Kidney capillary endothelial cell (primary cell): ENCODE measurements at regions not wholly inside any gene's neighbourhood (a gene's known extent, or its start where the extent isn't known, plus 50 kb on each side); places are given as distances from the start of the nearest gene placed in this dataset.

Source experiments
- DNase-seq: peaks from one replicate; pipeline ENCODE4 v3.0.0-alpha.2; 2018; ENCODE audit warnings: low spot score

DNA sequence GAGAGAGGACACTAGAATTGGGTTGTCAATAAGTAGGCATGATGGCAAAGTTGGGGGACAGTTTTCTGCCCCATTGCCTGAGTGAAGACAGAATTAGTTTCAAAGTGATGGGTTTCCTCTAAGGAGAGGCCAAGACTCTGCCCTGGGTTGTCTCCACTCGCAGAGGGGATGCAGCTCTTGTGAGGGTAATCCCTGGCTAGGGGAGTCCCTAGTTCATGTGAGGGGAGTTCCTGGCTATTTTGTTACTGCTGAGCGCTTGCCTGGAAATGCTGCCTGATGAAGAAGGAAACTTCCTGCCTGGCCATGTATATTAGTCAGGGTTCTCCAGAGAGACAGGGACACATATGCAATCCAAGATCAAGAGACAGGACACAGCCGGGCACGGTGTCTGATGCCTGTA lies 501.5 kb downstream of the BCL11A start:
- DNase-seq, result no peak

DNA sequence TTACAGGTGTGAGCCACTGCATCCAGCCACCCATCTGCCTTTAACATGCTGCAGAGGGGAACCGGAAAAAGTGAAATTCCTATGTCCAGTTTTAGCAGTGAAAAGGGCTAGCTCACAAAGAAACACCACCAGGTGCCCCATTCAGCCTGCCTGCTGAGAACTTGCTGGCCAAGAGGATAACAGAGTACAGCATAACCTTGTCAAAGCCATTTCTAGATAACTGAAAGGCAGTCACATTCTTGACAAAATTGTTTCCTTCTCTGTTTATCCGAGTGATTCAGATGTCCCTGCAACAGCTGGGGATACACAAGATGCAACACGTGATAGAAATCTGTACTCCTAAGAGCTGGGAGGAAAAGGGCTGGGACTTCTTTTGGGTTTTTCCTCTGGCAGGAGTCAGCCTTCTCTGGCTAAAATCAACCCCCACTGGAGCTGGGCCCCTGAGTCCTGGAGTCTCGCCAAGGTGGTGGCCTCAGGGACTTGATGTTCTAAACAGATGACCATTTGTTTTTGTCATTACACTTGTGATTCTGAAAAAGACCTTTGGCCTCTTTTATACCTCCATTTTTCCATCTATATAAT lies 505.4 kb downstream of the BCL11A start:
- DNase-seq, result no peak

DNA sequence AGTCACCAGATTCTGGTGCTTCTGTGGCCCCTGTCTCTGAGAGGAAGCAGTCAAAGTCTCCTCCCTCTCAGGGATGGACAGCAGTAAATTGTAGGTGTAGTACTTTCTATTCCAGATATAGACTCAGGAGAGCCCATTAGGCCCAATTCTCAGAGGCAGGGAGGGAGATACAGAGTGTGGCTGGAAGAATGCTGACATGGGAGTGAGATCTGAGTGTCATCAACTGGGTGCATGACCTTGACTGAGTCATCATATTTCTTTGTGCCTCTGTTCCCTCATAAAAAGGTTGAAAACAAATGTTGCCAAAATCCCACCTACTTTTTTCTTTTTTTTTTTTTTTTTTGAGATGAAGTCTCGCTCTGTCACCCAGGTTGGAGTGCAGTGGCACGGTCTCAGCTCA lies 506.1 kb downstream of the BCL11A start:
- DNase-seq, result no peak

DNA sequence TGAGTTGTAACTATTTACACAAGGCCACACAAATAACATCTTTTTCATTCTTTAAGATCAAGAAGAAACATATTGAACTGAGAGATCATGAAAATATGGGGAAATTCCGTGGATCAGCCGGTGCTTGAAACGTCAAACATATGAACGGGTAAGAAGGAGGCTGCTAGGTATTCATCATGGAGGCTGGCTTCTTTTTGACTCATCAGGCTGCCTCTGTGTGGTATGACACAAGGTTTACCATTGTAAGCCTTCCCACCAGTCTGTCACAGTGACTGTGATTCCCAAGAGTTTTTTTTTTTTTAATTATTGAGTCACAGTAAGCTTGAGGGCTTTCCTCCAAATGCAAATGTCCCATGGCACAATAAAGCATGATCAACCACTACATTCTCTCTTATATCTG lies 506.9 kb downstream of the BCL11A start:
- DNase-seq, result no peak

DNA sequence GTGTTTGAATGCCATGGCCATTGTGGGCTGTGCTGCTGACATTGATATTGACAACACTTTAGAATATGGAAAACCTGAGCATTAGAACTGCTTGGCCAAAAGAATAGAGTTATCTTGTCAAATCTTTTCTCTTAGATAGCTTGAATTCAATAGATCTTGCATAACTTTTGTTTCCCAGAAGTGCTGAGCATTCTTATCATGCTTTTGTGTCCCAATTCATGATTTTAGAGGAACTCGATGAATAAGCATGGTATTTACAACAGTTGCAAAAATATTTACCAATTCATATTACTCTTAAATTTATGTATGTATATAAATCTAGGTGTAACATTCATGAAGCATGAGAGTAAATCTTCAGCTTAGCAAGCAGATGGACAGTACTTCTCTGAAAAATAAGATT lies 508.0 kb downstream of the BCL11A start:
- DNase-seq, result no peak

DNA sequence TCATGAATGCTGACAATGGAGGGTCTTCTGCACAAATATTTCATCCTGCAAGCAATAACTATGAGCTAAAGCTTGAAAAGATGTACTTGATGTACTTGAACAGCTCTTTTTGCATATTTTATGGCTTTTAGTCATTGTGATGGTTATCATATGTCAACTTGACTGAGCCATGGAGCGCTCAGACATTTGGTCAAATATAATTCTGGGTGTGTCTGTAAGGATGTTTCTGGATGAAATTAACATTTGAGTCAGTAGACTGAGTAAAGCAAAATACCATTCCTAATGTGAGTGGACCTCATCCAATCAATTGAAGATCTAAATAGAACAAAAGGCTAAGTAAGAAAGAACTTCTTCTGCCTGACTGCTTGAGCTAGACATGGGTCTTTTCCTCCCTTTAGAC lies 509.0 kb downstream of the BCL11A start:
- no peak for DNase-seq

DNA sequence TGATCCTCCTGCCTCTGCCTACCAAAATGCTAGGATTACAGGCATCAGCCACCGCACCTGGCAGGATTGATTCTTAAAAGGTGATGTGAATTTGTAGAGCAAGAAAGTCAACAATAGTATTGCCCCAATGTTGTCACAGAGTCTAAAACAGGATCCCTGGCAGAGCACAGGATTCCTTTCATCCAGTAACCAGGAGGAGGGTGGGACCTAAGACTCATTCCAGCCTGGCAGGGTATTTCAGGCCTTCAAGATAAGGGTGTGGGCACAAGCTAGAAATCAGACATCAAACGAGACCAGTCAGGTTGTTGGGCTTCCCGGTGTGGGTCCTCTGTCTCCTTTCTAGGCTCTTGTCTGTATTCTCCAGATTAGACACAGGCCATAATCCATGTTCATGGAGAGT lies 511.4 kb downstream of the BCL11A start:
- no peak for DNase-seq

DNA sequence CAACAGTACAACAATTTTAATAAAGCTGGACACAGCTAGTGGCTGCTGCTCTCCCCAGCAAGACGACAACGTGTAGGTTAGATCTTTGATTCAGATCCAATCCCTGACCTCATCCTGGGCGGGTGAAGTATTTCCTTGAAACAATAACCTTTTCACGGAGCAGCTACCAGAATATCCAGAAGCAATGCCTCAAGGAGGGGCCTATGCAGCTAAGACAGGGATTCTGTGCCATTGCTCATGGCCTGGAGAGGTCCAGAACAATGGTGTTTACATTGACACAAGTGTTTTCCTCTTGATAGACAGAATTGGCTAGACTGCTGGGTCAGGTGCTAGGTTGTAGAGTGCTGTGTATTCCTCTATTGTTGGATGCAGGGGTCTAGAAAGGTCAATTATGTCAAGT lies 520.1 kb downstream of the BCL11A start:
- no peak for DNase-seq

DNA sequence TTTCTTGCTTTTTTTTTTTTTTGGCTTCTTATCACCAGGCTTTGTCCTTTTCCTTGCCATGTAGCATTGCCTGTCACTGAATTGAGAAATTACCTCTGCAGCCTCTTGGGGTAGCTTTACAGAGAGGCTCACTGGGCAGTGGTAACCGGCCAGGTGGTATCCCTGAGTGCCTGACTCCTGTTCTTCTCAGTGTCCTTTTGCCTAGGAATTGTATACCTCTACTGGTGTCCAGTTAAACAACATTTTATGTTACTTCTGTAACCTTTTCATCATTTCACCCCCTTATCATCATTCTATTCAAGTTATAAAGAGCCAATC lies 523.9 kb downstream of the BCL11A start:
- DNase-seq, result no peak

DNA sequence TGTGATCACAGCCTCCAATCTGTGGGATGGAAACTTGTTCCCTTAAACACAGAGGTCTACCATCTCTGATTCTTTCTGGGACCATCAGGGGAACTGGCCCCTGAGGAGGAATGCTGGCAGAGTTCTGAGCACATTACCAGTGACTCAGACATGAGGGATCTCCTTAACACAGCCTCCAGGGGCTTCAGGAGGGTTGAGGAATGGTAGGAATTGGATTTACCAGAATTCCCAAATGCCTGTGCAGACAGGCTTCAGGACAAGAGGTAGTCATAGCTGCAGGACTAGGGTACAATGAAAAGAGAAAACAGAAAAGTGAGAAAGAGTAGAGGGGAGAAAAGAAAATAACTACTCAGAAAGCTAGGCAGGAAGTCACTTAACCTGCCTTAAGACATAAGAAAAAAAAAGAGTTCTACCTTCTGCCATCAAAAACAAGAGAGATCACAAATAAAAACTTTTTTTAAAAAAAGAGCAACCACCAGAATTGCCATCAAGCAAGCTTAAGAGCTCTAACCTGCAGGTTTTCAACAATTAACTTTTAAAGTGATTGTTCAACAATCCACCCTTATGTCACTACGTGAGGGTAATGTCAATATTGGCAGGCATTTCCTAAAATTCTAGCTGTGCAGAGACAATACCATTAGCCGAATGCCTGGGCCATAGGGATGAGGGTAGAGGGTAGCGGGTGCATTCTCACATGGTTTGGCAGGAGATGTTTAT lies 524.4 kb downstream of the BCL11A start:
- DNase-seq, result no peak

DNA sequence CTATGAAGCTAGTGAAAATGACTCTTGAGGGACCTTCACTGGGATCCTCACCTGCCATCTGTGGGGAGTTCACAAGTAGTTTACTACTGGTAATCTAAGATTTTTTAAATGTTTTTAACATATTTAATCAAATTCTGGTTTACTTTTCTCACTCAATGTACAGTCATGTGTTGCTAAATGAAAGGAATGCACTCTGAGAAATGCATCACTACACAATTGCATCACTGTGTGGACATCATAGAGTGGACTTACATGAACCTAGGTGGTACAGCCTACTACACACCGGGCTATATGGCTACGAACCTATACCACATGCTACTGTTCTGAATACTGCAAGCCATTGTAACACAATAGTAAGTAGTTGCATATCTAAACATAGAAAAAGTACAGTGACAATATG lies 528.0 kb downstream of the BCL11A start:
- DNase-seq, result no peak

DNA sequence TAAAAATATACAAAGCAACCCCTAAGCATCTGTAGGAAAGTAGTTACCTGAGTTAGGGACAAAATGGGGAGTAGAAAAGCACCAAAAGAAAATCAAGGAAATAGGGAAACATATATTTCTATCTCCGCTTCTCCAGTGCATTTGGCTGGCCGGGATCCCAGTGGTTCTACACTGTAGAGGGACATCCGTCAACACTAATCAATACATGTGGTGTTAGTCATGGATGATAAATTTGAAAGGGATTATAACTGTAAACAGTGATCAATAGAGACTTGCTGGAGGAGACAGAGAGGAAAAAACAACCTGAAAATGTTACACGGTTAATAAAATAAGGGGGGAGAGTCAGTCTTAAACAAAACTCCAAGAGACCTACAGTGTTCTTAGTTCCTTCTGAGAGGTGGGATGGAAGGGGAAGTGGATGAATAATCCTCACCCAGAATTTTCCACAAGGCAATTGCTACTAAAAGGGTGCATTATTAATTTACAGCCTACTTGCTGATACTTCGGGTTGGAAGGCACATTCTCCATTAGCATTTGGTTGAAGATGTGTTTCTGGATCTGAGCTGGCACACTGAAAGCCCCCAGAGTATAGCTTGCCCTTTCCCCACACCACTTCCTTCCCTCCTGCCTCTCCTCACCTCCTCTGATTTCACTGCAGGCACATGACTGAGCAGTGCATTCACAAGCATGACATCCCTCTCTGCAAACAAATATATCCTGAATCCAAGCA lies 530.0 kb downstream of the BCL11A start:
- no peak for DNase-seq

DNA sequence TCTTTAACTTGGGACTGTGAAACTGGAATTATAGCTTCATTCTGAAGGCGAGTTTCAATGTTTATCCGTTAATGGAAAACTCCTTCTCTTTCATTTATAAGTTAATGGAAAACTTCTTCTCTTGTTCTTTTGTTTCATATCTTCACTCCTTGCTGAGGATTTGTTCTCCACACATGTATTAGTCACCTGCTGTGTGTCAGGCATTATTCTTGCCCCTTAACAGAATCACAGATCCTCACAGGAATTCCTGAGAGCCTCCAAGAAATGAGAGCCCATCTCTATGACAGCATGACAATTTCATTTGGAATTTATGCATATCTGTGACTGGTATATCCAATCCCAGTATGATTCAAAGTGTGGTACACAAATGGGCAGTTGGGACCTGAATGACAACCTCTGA lies 545.8 kb downstream of the BCL11A start:
- DNase-seq, result no peak

DNA sequence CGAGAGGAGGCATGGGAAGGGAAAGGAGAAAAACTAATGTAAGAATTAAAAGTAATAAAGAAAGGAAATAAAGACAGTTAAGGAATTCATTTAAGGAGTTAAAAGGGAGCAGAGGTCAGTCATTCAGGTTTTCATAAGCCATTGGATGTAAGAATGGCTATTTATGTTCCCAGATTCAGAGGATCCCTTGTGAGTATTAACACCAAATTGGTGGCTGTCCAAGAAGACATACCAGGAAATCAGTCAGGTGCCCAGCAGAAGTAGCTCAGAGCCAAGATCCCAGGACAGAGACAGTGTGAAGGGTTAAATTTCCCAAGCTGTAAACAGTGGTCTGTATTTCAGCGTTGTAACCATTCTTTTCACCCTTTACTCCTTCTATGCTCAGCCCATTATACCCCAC lies 550.4 kb downstream of the BCL11A start:
- DNase-seq, result no peak

DNA sequence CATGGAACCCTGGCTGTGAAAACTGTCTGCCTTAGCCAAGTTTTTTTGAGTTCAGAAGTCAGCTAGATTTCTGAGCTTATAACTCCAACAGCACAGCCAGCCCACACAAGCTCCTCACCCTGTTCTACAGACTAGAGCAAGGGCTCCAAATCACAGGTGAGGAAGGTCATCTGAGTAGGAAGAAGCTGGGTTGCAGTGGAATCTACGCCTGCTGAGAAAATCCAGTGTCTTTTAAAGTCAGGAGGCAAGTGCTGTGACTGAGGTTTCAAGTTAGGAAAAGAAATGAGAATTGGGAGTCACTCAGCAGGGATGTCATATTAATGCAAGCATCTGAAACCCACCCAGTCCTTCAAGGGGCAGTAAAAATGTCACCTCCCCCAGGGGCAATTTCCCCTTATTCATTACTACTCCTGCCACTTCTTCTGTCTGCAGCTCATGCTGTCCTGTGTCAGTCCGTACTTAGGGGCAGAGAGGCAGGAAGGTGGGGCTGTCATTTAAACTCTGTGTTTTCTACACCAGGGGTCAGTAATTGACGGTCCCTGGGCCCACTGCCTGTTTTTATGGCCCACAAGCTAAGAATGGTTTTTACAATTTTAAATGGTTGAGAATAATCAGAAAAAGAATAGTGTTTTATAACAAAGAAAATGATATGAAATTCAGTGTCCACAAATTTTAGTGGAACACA lies 551.1 kb downstream of the BCL11A start:
- DNase-seq, result no peak

DNA sequence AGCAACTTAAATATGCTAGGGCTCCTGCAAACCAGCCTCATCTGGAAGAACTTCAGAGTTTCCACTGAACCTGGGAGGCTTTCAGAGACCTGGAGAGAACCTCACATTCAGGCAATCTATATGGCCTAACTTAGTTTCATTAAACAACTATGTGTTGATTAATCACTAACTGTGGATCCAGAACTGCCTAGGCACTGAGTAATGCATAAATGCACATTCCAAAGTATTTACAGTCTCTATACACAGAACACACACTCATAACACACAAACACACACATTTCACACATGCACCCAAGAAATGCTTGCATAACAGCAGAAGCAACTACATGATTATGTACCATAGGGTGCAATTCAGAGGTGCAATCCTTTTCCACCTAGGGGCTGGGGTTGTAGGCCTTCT lies 552.8 kb downstream of the BCL11A start:
- DNase-seq, result no peak

DNA sequence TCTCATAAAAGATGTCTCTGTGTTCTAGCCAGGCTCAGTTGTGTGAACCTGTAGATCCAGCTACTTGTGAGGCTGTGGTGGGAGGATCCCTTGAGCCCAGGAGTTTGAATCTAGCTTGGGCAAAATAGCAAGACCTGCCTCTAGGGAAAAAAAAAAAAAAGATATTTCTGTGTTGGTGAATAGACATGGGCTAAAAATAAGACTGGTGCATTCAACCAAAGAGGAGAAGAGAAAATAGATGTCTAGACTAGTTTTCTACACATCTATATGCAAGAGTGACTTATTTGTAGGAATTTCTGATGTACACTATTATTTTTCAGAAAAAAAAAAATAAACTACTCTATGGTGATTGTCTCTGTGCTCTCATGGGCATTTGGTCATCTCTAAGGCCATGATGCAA lies 555.1 kb downstream of the BCL11A start:
- no peak for DNase-seq

DNA sequence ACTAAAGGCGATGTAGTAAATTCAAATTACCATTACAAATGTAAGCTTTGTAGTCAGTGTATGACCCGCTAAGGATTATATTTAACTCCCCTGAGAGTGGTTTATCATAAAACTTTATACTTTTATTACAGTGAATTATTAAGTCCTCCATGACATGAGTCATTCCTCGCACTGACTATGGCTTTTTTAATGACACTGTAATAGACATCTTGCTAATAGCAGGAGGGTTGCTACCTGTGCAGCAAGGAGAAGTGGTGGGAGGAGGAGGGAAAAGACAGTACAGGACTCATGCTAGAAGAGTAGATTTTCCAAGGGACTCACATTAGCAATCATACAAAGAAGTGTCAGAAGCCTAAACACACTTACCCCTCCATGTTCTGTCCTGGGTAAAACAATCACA lies 556.1 kb downstream of the BCL11A start:
- DNase-seq, result no peak

DNA sequence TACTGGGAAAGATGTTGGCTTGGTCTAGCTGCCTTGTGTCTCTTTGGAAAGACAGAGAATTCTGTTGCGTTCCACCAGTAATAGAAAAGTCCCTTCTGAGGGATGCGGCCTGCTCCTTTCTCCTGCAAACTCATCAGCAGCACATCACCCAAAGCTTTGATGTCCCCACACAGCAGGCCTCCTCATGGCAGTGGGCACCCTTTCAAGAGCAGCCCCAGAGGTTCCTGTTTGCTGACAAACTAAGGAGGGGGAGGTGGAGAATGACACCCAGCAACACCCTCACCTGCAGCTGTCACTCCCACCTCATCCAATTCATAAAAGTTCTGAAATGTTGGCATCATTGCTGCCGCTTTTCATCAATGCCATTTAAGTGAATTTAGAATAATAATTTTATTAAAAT lies 556.6 kb downstream of the BCL11A start:
- no peak for DNase-seq

DNA sequence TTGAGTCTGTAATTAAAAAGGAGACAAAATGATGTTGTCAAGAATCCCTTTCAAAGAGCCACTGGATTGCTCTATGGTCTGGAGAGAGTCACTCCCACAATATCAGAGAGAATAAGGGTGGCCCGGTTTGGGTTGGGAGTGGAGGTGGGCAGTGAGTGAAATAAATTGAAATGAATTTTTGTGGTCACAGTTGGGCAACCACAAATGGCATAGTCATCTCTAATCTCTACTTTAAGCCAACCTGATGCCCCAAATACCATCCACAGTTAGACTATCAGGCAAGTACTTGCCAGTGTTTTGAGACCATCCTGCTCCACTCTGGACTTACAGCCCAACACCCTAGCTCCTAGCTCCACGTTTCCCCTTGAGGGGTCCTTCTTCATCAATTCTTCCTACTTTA lies 559.7 kb downstream of the BCL11A start:
- no peak for DNase-seq

DNA sequence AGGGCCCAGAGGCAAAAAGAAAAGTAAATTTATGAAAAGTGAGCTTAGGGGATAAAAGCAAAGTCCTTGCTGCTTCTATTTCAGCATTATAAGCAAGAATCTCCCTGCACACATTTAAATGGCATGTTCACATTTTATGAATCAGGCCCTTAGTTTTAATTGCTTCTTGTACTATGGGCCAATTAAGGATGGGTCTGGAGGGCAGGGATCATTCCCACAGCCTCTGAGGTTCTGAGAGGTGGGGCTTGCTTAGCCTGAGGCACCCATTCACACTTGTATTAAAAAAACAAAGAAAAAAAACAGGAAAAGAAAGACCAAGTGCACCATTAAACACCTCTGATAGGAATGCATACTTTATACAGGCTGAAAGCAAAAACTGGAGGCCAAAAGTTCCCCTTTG lies 565.1 kb downstream of the BCL11A start:
- no peak for DNase-seq

DNA sequence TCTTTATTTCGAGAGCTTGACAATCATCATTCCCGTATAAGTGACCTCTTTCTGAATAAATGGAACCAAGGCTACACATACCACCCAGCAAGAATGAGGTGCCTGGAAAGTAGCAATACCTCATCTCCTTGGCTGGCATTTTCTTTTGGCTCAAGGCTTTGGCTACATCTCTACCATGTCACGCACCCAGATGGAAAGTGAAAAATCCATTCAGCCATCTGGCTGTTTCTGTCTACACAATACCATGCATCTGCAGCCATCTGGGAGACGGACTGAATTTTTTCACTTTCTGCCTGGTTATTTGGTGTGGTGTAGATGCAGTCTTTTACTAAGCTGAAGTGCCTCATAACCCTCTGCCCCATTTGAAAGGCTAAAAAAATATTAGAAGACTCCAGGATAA lies 566.9 kb downstream of the BCL11A start:
- DNase-seq, result no peak

DNA sequence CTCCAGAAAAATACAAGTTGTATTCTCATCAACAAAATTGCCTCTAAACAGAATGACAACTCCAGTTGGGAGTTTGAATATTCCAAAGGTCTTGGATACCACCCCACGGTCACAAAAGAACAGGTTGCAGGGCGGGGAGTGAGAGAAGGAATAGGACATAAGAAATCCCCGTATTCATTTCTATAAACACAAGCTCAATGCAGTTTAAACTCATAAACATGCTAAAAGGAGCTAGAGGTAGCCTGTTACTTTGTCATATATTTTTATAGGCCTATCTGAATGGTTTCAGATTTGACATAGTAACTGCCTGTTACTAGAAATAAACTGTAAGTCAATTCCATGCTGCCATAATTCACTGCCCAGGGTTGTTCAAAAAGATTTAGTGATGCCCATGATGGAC lies 567.5 kb downstream of the BCL11A start:
- no peak for DNase-seq
